Liver (tissue), 8 donors: ENCODE measurements at regions not wholly inside any gene's neighbourhood (a gene's known extent, or its start where the extent isn't known, plus 50 kb on each side); places are given as distances from the start of the nearest gene placed in this dataset.

Experiments used
- DNase-seq: peaks from one replicate; pipeline ENCODE4 v3.0.0-alpha.2; 2017; ENCODE audit warnings: low spot score
- H3K27ac ChIP-seq, 2 donors: one replicate each; pipeline ENCODE4 v1.7.0; 2013; ENCODE audit warnings: inconsistent platforms in 2 of 2, low read length in 2 of 2, control low read depth in 1 of 2, low read depth in 1 of 2, mild to moderate bottlenecking in 1 of 2
- H3K27me3 ChIP-seq, 4 donors: one replicate each; pipeline versions ENCODE4 v1.6.1 to v1.7.0; 2013; ENCODE audit warnings: low read length in 3 of 4, inconsistent platforms in 1 of 4, mild to moderate bottlenecking in 1 of 4, moderate library complexity in 1 of 4; ENCODE audit not compliant: control insufficient read depth in 4 of 4, insufficient read depth in 4 of 4
- H3K36me3 ChIP-seq, 4 donors: one replicate each; pipeline versions ENCODE4 v1.6.1 to v1.7.0; 2013; ENCODE audit warnings: low read length in 3 of 4, mild to moderate bottlenecking in 3 of 4, low read depth in 1 of 4, moderate library complexity in 1 of 4; ENCODE audit not compliant: control insufficient read depth in 4 of 4, insufficient read depth in 3 of 4
- H3K4me1 ChIP-seq, 4 donors: one replicate each; pipeline versions ENCODE4 v1.6.1 to v1.7.0; 2013; ENCODE audit warnings: low read length in 3 of 4, mild to moderate bottlenecking in 3 of 4, moderate library complexity in 1 of 4; ENCODE audit not compliant: control insufficient read depth in 4 of 4, insufficient read depth in 4 of 4
- H3K4me3 ChIP-seq, 3 donors: one replicate each; pipeline versions ENCODE4 v1.6.1 to v1.7.0; 2013; ENCODE audit warnings: low read length in 3 of 3, control low read depth in 1 of 3, low read depth in 1 of 3, mild to moderate bottlenecking in 1 of 3
- H3K9ac ChIP-seq, 2 donors: one replicate each; pipeline ENCODE4 v1.7.0; 2013; ENCODE audit warnings: low read length in 2 of 2, mild to moderate bottlenecking in 2 of 2, moderate library complexity in 2 of 2, control low read depth in 1 of 2, low read depth in 1 of 2
- H3K9me3 ChIP-seq, 4 donors: one replicate each; pipeline versions ENCODE4 v1.6.1 to v1.7.0; 2013; ENCODE audit warnings: low read length in 3 of 4; ENCODE audit not compliant: control insufficient read depth in 4 of 4
- EGR1 ChIP-seq, 2 donors: IDR thresholded peaks; 2 replicates each; pipeline ENCODE4 v1.6.1; 2016 to 2018; ENCODE audit warnings: antibody characterized with exemption in 2 of 2, low read depth in 2 of 2
- FOXA1 ChIP-seq: IDR thresholded peaks from 2 replicates; pipeline ENCODE4 v1.6.1; 2016; ENCODE audit warnings: antibody characterized with exemption
- FOXA2 ChIP-seq: IDR thresholded peaks from 2 replicates; pipeline ENCODE4 v1.6.1; 2016; ENCODE audit warnings: antibody characterized with exemption
- GABPA ChIP-seq, 2 donors: IDR thresholded peaks in 1 of 2; conservative IDR thresholded peaks in 1 of 2; 2 replicates each; pipeline ENCODE4 v1.6.1; 2016; ENCODE audit warnings: antibody characterized with exemption in 2 of 2, mild to moderate bottlenecking in 1 of 2, moderate library complexity in 1 of 2
- HNF4A ChIP-seq, 2 donors: conservative IDR thresholded peaks; 2 replicates each; pipeline ENCODE4 v1.6.1; 2016; ENCODE audit warnings: antibody characterized with exemption in 2 of 2, mild to moderate bottlenecking in 2 of 2
- JUND ChIP-seq, 2 donors: IDR thresholded peaks; 2 replicates each; pipeline ENCODE4 v1.6.1; 2016; ENCODE audit warnings: antibody characterized with exemption in 2 of 2
- NR2F2 ChIP-seq: IDR thresholded peaks from 2 replicates; pipeline ENCODE4 v1.6.1; 2016; ENCODE audit warnings: antibody characterized with exemption
- RAD21 ChIP-seq, 2 donors: IDR thresholded peaks; 2 replicates each; pipeline ENCODE4 v1.6.1; 2016; ENCODE audit warnings: antibody characterized with exemption in 2 of 2, mild to moderate bottlenecking in 2 of 2
- RXRA ChIP-seq, 2 donors: IDR thresholded peaks; 2 replicates each; pipeline ENCODE4 v1.6.1; 2017 to 2018; ENCODE audit warnings: antibody characterized with exemption in 2 of 2, mild to moderate bottlenecking in 1 of 2
- SP1 ChIP-seq: IDR thresholded peaks from 2 replicates; pipeline ENCODE4 v1.6.1; 2018; ENCODE audit warnings: antibody characterized with exemption, mild to moderate bottlenecking
- TAF1 ChIP-seq: conservative IDR thresholded peaks from 2 replicates; pipeline ENCODE4 v1.6.1; 2016; ENCODE audit warnings: antibody characterized with exemption, mild to moderate bottlenecking
- YY1 ChIP-seq: IDR thresholded peaks from 2 replicates; pipeline ENCODE4 v1.6.1; 2016; ENCODE audit warnings: antibody characterized with exemption, mild to moderate bottlenecking
- WGBS: extraction: QIAGEN DNeasy Blood & Tissue Kit; methylation state at CpG from one replicate; pipeline ENCODE4 v1.1.7; 2013; 5-methylcytosine and 5-hydroxymethylcytosine counted together
- TF ChIP-seq, protein P1 (sequence below): IDR thresholded peaks from 2 replicates; pipeline ENCODE4 v1.6.1; 2016; ENCODE audit warnings: antibody characterized with exemption
- TF ChIP-seq, protein P2 (sequence below): fragments of 150-350 bp; IDR thresholded peaks from 2 replicates; pipeline ENCODE4 v1.5.1; 2017; ENCODE audit warnings: improper control_type of control experiment, low read depth, low read length; ENCODE audit not compliant: missing input control
- TF ChIP-seq, protein P3 (sequence below): IDR thresholded peaks from 2 replicates; pipeline ENCODE4 v1.6.1; 2016; ENCODE audit warnings: antibody characterized with exemption
- TF ChIP-seq, protein P4 (sequence below): IDR thresholded peaks from 2 replicates; pipeline ENCODE4 v1.6.1; 2016; ENCODE audit warnings: antibody characterized with exemption
- donor health status: healthy.
- donor health status: healthy.
- donor health status: healthy.
- donor health status: healthy.
- donor health status: healthy.

DNA sequence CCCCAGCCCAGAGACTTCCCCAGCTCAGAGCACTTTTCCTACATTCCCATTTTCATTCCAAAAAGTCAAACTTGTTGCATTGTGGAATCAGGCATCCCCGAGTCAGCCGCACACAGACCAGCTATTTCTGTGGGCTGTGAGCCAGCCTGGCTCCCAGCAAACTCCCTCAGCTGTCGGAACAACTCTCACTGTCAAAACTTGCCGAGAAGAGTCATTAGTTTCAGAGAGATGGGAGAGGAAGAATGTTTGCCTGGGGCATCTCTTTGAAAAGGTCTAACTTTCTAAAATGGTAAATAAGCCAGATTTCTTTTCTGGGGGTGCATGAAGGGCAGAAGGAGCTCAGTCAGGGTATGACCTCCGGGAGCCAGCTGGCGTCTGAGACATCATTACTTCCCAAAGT is 280.0 kb downstream of the TMEM114 start:
- Histone ChIP-seq H3K9ac (no peak overlapping the region), H3K4me1 (no peaks in the 10 kb centered on the region), H3K36me3 (no peaks in the 10 kb centered on the region), H3K9me3 (peaks cover 0 to 7% (median 0%) of the 10 kb centered on the region in 4 donors), H3K4me3 (no peak overlapping the region), H3K27ac (no peak overlapping the region), H3K27me3 (peaks cover 0 to 2% (median 0%) of the 10 kb centered on the region in 4 donors)
- TF ChIP-seq NR2F2, result no peak
- no peak for DNase-seq
- WGBS, result 51% methylated on average over 6 of the region's 6 CpGs

DNA sequence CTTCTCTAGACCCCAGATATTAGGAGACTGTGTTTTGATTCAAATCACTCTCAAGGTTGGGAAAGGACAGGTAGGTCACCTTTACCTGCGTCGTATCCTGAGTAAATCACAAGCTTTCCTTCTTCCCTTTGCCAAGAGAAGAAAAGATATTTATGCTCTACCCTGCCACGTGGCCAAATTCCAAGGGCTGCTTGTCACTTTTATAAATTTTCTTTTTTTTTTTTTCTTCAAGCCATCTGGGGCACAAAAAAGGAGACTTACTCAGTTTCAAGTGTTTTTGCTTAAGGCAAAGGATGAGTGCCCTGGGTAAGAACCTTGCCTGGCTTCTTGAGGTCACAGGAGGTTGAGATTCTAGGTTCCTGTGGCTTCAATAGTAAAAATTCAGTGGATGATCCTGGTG is 285.1 kb downstream of the TMEM114 start:
- no peaks in the 10 kb centered on the region for H3K4me1 ChIP-seq
- peaks cover 0 to 8% (median 0%) of the 10 kb centered on the region in 4 donors for H3K9me3 ChIP-seq
- H3K27ac ChIP-seq, result no peak overlapping the region
- no peaks in the 10 kb centered on the region for H3K36me3 ChIP-seq
- TF ChIP-seq EGR1 (IDR thresholded peaks at IDR 0.05; ENCODE audit: low read depth in 2 of 2), result no peak
- TF ChIP-seq, protein P1, sequence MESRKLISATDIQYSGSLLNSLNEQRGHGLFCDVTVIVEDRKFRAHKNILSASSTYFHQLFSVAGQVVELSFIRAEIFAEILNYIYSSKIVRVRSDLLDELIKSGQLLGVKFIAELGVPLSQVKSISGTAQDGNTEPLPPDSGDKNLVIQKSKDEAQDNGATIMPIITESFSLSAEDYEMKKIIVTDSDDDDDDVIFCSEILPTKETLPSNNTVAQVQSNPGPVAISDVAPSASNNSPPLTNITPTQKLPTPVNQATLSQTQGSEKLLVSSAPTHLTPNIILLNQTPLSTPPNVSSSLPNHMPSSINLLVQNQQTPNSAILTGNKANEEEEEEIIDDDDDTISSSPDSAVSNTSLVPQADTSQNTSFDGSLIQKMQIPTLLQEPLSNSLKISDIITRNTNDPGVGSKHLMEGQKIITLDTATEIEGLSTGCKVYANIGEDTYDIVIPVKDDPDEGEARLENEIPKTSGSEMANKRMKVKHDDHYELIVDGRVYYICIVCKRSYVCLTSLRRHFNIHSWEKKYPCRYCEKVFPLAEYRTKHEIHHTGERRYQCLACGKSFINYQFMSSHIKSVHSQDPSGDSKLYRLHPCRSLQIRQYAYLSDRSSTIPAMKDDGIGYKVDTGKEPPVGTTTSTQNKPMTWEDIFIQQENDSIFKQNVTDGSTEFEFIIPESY, result no peak
- no peak for TF ChIP-seq SP1
- TF ChIP-seq NR2F2, result no peak
- TF ChIP-seq, protein P2, sequence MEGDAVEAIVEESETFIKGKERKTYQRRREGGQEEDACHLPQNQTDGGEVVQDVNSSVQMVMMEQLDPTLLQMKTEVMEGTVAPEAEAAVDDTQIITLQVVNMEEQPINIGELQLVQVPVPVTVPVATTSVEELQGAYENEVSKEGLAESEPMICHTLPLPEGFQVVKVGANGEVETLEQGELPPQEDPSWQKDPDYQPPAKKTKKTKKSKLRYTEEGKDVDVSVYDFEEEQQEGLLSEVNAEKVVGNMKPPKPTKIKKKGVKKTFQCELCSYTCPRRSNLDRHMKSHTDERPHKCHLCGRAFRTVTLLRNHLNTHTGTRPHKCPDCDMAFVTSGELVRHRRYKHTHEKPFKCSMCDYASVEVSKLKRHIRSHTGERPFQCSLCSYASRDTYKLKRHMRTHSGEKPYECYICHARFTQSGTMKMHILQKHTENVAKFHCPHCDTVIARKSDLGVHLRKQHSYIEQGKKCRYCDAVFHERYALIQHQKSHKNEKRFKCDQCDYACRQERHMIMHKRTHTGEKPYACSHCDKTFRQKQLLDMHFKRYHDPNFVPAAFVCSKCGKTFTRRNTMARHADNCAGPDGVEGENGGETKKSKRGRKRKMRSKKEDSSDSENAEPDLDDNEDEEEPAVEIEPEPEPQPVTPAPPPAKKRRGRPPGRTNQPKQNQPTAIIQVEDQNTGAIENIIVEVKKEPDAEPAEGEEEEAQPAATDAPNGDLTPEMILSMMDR, result no peak
- no peak for TF ChIP-seq HNF4A (conservative IDR thresholded peaks at IDR 0.05)
- TF ChIP-seq GABPA (IDR thresholded peaks at IDR 0.05 in 1 of 2, conservative IDR thresholded peaks at IDR 0.05 in 1 of 2), result no peak
- TF ChIP-seq, protein P3, sequence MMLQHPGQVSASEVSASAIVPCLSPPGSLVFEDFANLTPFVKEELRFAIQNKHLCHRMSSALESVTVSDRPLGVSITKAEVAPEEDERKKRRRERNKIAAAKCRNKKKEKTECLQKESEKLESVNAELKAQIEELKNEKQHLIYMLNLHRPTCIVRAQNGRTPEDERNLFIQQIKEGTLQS, result no peak
- TF ChIP-seq RAD21 (IDR thresholded peaks at IDR 0.05), result no peak
- TF ChIP-seq YY1, result no peak
- no peak for TF ChIP-seq RXRA (IDR thresholded peaks at IDR 0.05)
- no peak for TF ChIP-seq FOXA1
- no peak for TF ChIP-seq TAF1
- H3K9ac ChIP-seq, result no peak overlapping the region
- WGBS, result 76% methylated on average over 3 of the region's 3 CpGs
- peaks cover 0 to 2% (median 0%) of the 10 kb centered on the region in 4 donors for H3K27me3 ChIP-seq
- no peak overlapping the region for H3K4me3 ChIP-seq
- DNase-seq, result no peak

DNA sequence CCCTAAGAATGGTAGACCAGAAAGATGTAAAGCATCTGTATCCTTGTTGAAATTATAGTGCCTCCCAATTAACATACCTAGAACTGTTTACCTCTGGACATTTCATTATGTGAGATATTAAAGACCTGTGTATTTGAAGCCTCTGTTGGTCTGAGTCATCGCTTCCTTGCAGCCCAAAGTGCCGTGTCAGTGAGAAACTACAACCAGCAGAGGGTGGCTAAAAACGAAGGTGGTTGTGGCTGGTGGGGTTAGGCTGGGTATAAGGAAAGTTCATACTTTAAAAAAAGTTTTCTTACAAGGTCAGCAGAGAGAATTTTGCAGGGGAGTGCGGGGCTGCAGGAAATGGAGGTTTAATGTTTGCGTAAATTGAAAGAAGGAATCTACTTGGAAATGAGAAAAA is 290.7 kb downstream of the TMEM114 start:
- WGBS, result 67% methylated on average over 5 of the region's 5 CpGs
- no peaks in the 10 kb centered on the region for H3K36me3 ChIP-seq
- no peaks in the 10 kb centered on the region for H3K27me3 ChIP-seq
- no peak overlapping the region for H3K4me3 ChIP-seq
- no peak overlapping the region for H3K27ac ChIP-seq
- no peak overlapping the region for H3K9ac ChIP-seq
- peaks cover 0 to 1% (median 0%) of the 10 kb centered on the region in 4 donors for H3K9me3 ChIP-seq
- no peak for DNase-seq
- no peaks in the 10 kb centered on the region for H3K4me1 ChIP-seq
- TF ChIP-seq FOXA2 (no peak), JUND (IDR thresholded peaks at IDR 0.05) (no peak), TAF1 (no peak), YY1 (no peak), HNF4A (conservative IDR thresholded peaks at IDR 0.05) (no peak), EGR1 (IDR thresholded peaks at IDR 0.05; ENCODE audit: low read depth in 2 of 2) (no peak)
- TF ChIP-seq, protein P2, result no peak
- TF ChIP-seq, protein P4, sequence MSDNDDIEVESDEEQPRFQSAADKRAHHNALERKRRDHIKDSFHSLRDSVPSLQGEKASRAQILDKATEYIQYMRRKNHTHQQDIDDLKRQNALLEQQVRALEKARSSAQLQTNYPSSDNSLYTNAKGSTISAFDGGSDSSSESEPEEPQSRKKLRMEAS, result no peak
- TF ChIP-seq, protein P1, result no peak
